GM23338 (cell line): ENCODE measurements at regions not wholly inside any gene's neighbourhood (a gene's known extent, or its start where the extent isn't known, plus 50 kb on each side); places are given as distances from the start of the nearest gene placed in this dataset.

Experiments used
- ATAC-seq: fragments of 200-7000 bp; cut with Tn5 transposase; 3 replicates; pipeline ENCODE4 v1.9.1; 2020
- DNase-seq: peaks from one replicate; pipeline ENCODE4 v3.0.0-alpha.2; 2015; ENCODE audit warnings: low spot score
- H2AFZ ChIP-seq: fragments of 200-600 bp; sonication (generic); 2 replicates; pipeline ENCODE4 v1.8.0; 2016; ENCODE audit warnings: antibody characterized with exemption, mild to moderate bottlenecking, moderate library complexity
- H3F3A ChIP-seq: fragments of 200-600 bp; sonication (generic); replicated peaks from 2 replicates; pipeline ENCODE4 v1.8.0; 2017; ENCODE audit warnings: antibody characterized with exemption, mixed run types, low read depth
- H3K27ac ChIP-seq: fragments of 200-600 bp; sonication (generic); 2 replicates; pipeline ENCODE4 v1.6.1; 2016; ENCODE audit warnings: low read depth
- H3K27me3 ChIP-seq: fragments of 200-600 bp; sonication (generic); 2 replicates; pipeline ENCODE4 v1.8.0; 2016; ENCODE audit warnings: mild to moderate bottlenecking, mixed run types, moderate library complexity; ENCODE audit not compliant: insufficient read depth
- H3K36me3 ChIP-seq: fragments of 200-600 bp; sonication (generic); 2 replicates; pipeline ENCODE4 v1.8.0; 2016; ENCODE audit warnings: mild to moderate bottlenecking; ENCODE audit not compliant: insufficient read depth
- H3K4me1 ChIP-seq: fragments of 200-600 bp; sonication (generic); 2 replicates; pipeline ENCODE4 v1.8.0; 2016; ENCODE audit warnings: mild to moderate bottlenecking, moderate library complexity; ENCODE audit not compliant: insufficient read depth
- H3K4me2 ChIP-seq: fragments of 200-600 bp; sonication (generic); 2 replicates; pipeline ENCODE4 v1.7.1; 2017; ENCODE audit warnings: mixed run types
- H3K4me3 ChIP-seq: fragments of 200-600 bp; sonication (generic); 2 replicates; pipeline ENCODE4 v1.6.1; 2016; ENCODE audit warnings: mixed run types
- H3K79me2 ChIP-seq: fragments of 200-600 bp; sonication (generic); replicated peaks from 2 replicates; pipeline ENCODE4 v1.8.0; 2017; ENCODE audit warnings: mild to moderate bottlenecking; ENCODE audit not compliant: insufficient read depth
- H3K9me2 ChIP-seq: fragments of 200-600 bp; sonication (generic); 2 replicates; pipeline ENCODE4 v1.8.0; 2017; ENCODE audit not compliant: insufficient read depth
- H4K20me1 ChIP-seq: fragments of 200-600 bp; sonication (generic); replicated peaks from 2 replicates; pipeline ENCODE4 v1.8.0; 2017; ENCODE audit warnings: mild to moderate bottlenecking; ENCODE audit not compliant: insufficient read depth
- H3K27ac Mint-ChIP-seq: 2 replicates; pipeline ENCODE4 v1.8.0; 2020; ENCODE audit warnings: inconsistent platforms, mild to moderate bottlenecking, moderate library complexity, mixed read lengths
- H3K27me3 Mint-ChIP-seq: 3 replicates; pipeline ENCODE4 v1.8.0; 2022; ENCODE audit warnings: low read depth, mild to moderate bottlenecking, moderate library complexity, mixed read lengths, inconsistent platforms; ENCODE audit not compliant: insufficient read depth, poor library complexity
- H3K36me3 Mint-ChIP-seq: 3 replicates; pipeline ENCODE4 v1.8.0; 2021; ENCODE audit warnings: low read depth, mild to moderate bottlenecking, inconsistent platforms, moderate library complexity, mixed read lengths
- H3K4me1 Mint-ChIP-seq: 3 replicates; pipeline ENCODE4 v1.8.0; 2020; ENCODE audit warnings: mild to moderate bottlenecking, inconsistent platforms, mixed read lengths
- H3K4me3 Mint-ChIP-seq: 3 replicates; pipeline ENCODE4 v1.8.0; 2021; ENCODE audit warnings: moderate library complexity, mild to moderate bottlenecking, inconsistent platforms, mixed read lengths
- H3K9me3 Mint-ChIP-seq: 3 replicates; pipeline ENCODE4 v1.8.0; 2020; ENCODE audit warnings: moderate library complexity, mild to moderate bottlenecking, inconsistent platforms, mixed read lengths
- CREB1 ChIP-seq: fragments of 250-450 bp; sonication (Bioruptor Pico); IDR thresholded peaks from 2 replicates; pipeline ENCODE4 v1.5.0; 2020; ENCODE audit warnings: low read depth, mild to moderate bottlenecking, moderate library complexity
- CTCF ChIP-seq, 2 experiments: fragments of 200-600 bp in 1 of 2; sonication (generic) in 1 of 2; conservative IDR thresholded peaks; 2 replicates each; pipeline versions ENCODE4 v1.5.1 to v1.6.1; 2016 to 2017; ENCODE audit warnings: antibody characterized with exemption in 2 of 2, low read depth in 2 of 2, mild to moderate bottlenecking in 2 of 2, moderate library complexity in 1 of 2
- ETS1 ChIP-seq: IDR thresholded peaks from 2 replicates; pipeline ENCODE4 v1.6.1; 2016; ENCODE audit warnings: antibody characterized with exemption
- EZH2 ChIP-seq: fragments of 200-600 bp; sonication (generic); IDR thresholded peaks from one replicate; pipeline ENCODE4 v1.8.0; 2017; ENCODE audit warnings: antibody characterized with exemption, mild to moderate bottlenecking, low read depth; ENCODE audit not compliant: unreplicated experiment
- EZH2phosphoT487 ChIP-seq: fragments of 200-600 bp; sonication (generic); IDR thresholded peaks from one replicate; pipeline ENCODE4 v1.8.1; 2018; ENCODE audit warnings: antibody characterized with exemption; ENCODE audit not compliant: unreplicated experiment
- JUNB ChIP-seq: IDR thresholded peaks from one replicate; pipeline ENCODE4 v1.6.1; 2016; ENCODE audit warnings: antibody characterized with exemption; ENCODE audit not compliant: unreplicated experiment
- NANOG ChIP-seq: IDR thresholded peaks from 2 replicates; pipeline ENCODE4 v1.6.1; 2016; ENCODE audit warnings: antibody characterized with exemption, borderline replicate concordance
- POLR2AphosphoS5 ChIP-seq: IDR thresholded peaks from 2 replicates; pipeline ENCODE4 v1.6.1; 2016; ENCODE audit warnings: antibody characterized with exemption, low read depth
- REST ChIP-seq: IDR thresholded peaks from one replicate; pipeline ENCODE4 v1.6.1; 2018; ENCODE audit warnings: antibody characterized with exemption; ENCODE audit not compliant: unreplicated experiment
- STAT1 ChIP-seq: IDR thresholded peaks from one replicate; pipeline ENCODE4 v1.6.1; 2016; ENCODE audit warnings: antibody characterized with exemption; ENCODE audit not compliant: unreplicated experiment
- ZNF114 ChIP-seq: fragments of 250-450 bp; sonication (Bioruptor Pico); IDR thresholded peaks from 2 replicates; pipeline ENCODE4 v1.5.0; 2020; ENCODE audit warnings: mild to moderate bottlenecking, moderate library complexity
- ZNF331 ChIP-seq: fragments of 250-450 bp; sonication (Bioruptor Pico); IDR thresholded peaks from 2 replicates; pipeline ENCODE4 v1.5.0; 2020; ENCODE audit warnings: low read depth, mild to moderate bottlenecking, moderate library complexity
- ZNF462 ChIP-seq: fragments of 250-450 bp; sonication (Bioruptor Pico); IDR thresholded peaks from 2 replicates; pipeline ENCODE4 v1.5.0; 2020; ENCODE audit warnings: mild to moderate bottlenecking, moderate library complexity

- H3K4me3 ChIP-seq, result no peak overlapping the region
- peak overlapping the region; percentile 63 for H2AFZ ChIP-seq
- peaks cover 15% of the 10 kb centered on the region for H3K9me2 ChIP-seq
- no peaks in the 10 kb centered on the region for H4K20me1 ChIP-seq
- no peak overlapping the region for H3K27ac ChIP-seq
- Mint-ChIP-seq H3K36me3 (no peaks in the 10 kb centered on the region), H3K4me1 (peaks cover 10% of the 10 kb centered on the region), H3K27ac (no peak overlapping the region), H3K9me3 (peaks cover 8% of the 10 kb centered on the region; the same call in 1 of the 3 replicates), H3K4me3 (no peak overlapping the region), H3K27me3 (peaks cover 4% of the 10 kb centered on the region)
- H3F3A ChIP-seq, result no peaks in the 10 kb centered on the region
- H3K79me2 ChIP-seq, result no peaks in the 10 kb centered on the region
- TF ChIP-seq JUNB, result no peak
- TF ChIP-seq NANOG, result no peak
- TF ChIP-seq ETS1, result no peak
- no peak for TF ChIP-seq ZNF114 (CRISPR knock-in tag)
- no peak for TF ChIP-seq ZNF331 (CRISPR knock-in tag)
- no peak for TF ChIP-seq CTCF (conservative IDR thresholded peaks at IDR 0.05; ENCODE audit: low read depth in 2 of 2)
- no peak for TF ChIP-seq EZH2phosphoT487
- no peak for TF ChIP-seq POLR2AphosphoS5
- no peak for TF ChIP-seq EZH2
- TF ChIP-seq STAT1, result no peak
- no peak for TF ChIP-seq ZNF462 (CRISPR knock-in tag)
- TF ChIP-seq REST, result no peak
- no peak for TF ChIP-seq CREB1
- no peaks in the 10 kb centered on the region for H3K27me3 ChIP-seq
- ATAC-seq (no peak), DNase-seq (no peak)
- no peaks in the 10 kb centered on the region; the same call in 1 of the 2 replicates for H3K36me3 ChIP-seq
- no peak overlapping the region for H3K4me2 ChIP-seq
- H3K4me1 ChIP-seq, result 0 out of 2 replicates have a peak, but pooled peaks cover 2% of the 10 kb centered on the region
Observed at GRCh38 chr18:56492136-56492535, 146.3 kb downstream of the TXNL1 start.
